Naive thymus-derived CD8-positive, alpha-beta T cell (primary cell): ENCODE measurements at regions not wholly inside any gene's neighbourhood (a gene's known extent, or its start where the extent isn't known, plus 50 kb on each side); places are given as distances from the start of the nearest gene placed in this dataset.

Experiments
- ATAC-seq, 2 donors: fragments of 150-1000 bp; cut with Tn5 transposase in 1 of 2; sonication (Bioruptor Pico), chemical (Tn5 transposase) in 1 of 2; 1 replicate in 1 of 2; 2 replicates in 1 of 2; pipeline ENCODE4 v1.10.0; 2021; ENCODE audit warnings: mild to moderate bottlenecking in 2 of 2, moderate library complexity in 2 of 2
- POLR2A ChIA-PET: fragments of 350-600 bp; sonication (Branson Sonifier 250); formaldehyde crosslinking; loops from one replicate; lab custom pipeline; 2021; ENCODE audit warnings: antibody characterized with exemption; lab: Charles Lee
- DNase-seq, 10 donors: peaks; one replicate each; pipeline versions ENCODE4 v3.0.0 to v3.0.0-alpha.2; 2020 to 2022
- H3K27ac Mint-ChIP-seq, 10 donors: one replicate each; pipeline ENCODE4 v1.8.0; 2020 to 2022; ENCODE audit warnings: mild to moderate bottlenecking in 10 of 10, mixed read lengths in 10 of 10, moderate library complexity in 4 of 10, inconsistent platforms in 1 of 10
- H3K27me3 Mint-ChIP-seq, 5 donors: one replicate each; pipeline ENCODE4 v1.8.0; 2021 to 2022; ENCODE audit warnings: mixed read lengths in 5 of 5
- H3K36me3 Mint-ChIP-seq, 3 donors: one replicate each; pipeline ENCODE4 v1.8.0; 2020 to 2022; ENCODE audit warnings: mixed read lengths in 3 of 3, mild to moderate bottlenecking in 2 of 3, inconsistent platforms in 1 of 3
- H3K4me1 Mint-ChIP-seq, 4 donors: one replicate each; pipeline ENCODE4 v1.8.0; 2021 to 2022; ENCODE audit warnings: mixed read lengths in 4 of 4
- H3K4me3 Mint-ChIP-seq, 10 donors: one replicate each; pipeline ENCODE4 v1.8.0; 2020 to 2022; ENCODE audit warnings: mild to moderate bottlenecking in 10 of 10, mixed read lengths in 10 of 10, moderate library complexity in 6 of 10, inconsistent platforms in 1 of 10
- H3K9me3 Mint-ChIP-seq, 9 donors: one replicate each; pipeline ENCODE4 v1.8.0; 2020 to 2022; ENCODE audit warnings: mixed read lengths in 9 of 9, mild to moderate bottlenecking in 3 of 9, inconsistent platforms in 1 of 9, moderate library complexity in 1 of 9

- peaks cover 0 to 23% (median 11%) of the 10 kb centered on the region in 9 donors for H3K9me3 Mint-ChIP-seq
- DNase-seq = no peak
- no peak overlapping the region for H3K4me3 Mint-ChIP-seq
- peaks cover 0 to 5% (median 0%) of the 10 kb centered on the region in 4 donors for H3K4me1 Mint-ChIP-seq
- ATAC-seq = no peak
- no peaks in the 10 kb centered on the region for H3K27me3 Mint-ChIP-seq
- H3K27ac Mint-ChIP-seq = no peak overlapping the region
- peaks cover 0 to 8% (median 4%) of the 10 kb centered on the region in 3 donors for H3K36me3 Mint-ChIP-seq
- POLR2A ChIA-PET = no interaction called here
Observed at GRCh38 chr12:19830446-19830845, 391.2 kb downstream of the AEBP2 start.

GRCh38 chr12:19833775-19834501 lies 394.6 kb downstream of the AEBP2 start:
- POLR2A ChIA-PET = no interaction called here

GRCh38 chr12:19834592-19834991 lies 395.3 kb downstream of the AEBP2 start:
- H3K36me3 Mint-ChIP-seq = peaks cover 0 to 5% (median 0%) of the 10 kb centered on the region in 3 donors
- POLR2A ChIA-PET = no interaction called here
- no peak overlapping the region for H3K4me3 Mint-ChIP-seq
- H3K27ac Mint-ChIP-seq = no peak overlapping the region
- ATAC-seq (no peak), DNase-seq (no peak)
- no peaks in the 10 kb centered on the region for H3K27me3 Mint-ChIP-seq
- H3K4me1 Mint-ChIP-seq = peaks cover 0 to 5% (median 0%) of the 10 kb centered on the region in 4 donors
- H3K9me3 Mint-ChIP-seq = peaks cover 0 to 7% (median 2%) of the 10 kb centered on the region in 9 donors

More at GRCh38 chr12:19833775-19834501, 394.6 kb downstream of the AEBP2 start:
- H3K27ac Mint-ChIP-seq = no peak overlapping the region
- peaks cover 0 to 5% (median 0%) of the 10 kb centered on the region in 3 donors for H3K36me3 Mint-ChIP-seq
- no peak overlapping the region for H3K4me3 Mint-ChIP-seq
- no peaks in the 10 kb centered on the region for H3K27me3 Mint-ChIP-seq
- H3K9me3 Mint-ChIP-seq = peaks cover 0 to 7% (median 2%) of the 10 kb centered on the region in 9 donors
- peaks cover 0 to 5% (median 0%) of the 10 kb centered on the region in 4 donors for H3K4me1 Mint-ChIP-seq
- ATAC-seq = no peak
- DNase-seq = peak in 1 of 10 donors; percentile 1

- DNase-seq (no peak), ATAC-seq (no peak)
- POLR2A ChIA-PET = no interaction called here
- Mint-ChIP-seq H3K27me3 (peaks cover 0 to 2% (median 0%) of the 10 kb centered on the region in 5 donors), H3K4me3 (no peak overlapping the region), H3K36me3 (peaks cover 0 to 5% (median 0%) of the 10 kb centered on the region in 3 donors), H3K9me3 (peaks cover 0 to 7% (median 2%) of the 10 kb centered on the region in 9 donors), H3K27ac (no peak overlapping the region), H3K4me1 (peaks cover 0 to 5% (median 0%) of the 10 kb centered on the region in 4 donors)
Observed at GRCh38 chr12:19836056-19836455, 396.8 kb downstream of the AEBP2 start.

- Mint-ChIP-seq H3K9me3 (peaks cover 0 to 7% (median 2%) of the 10 kb centered on the region in 9 donors), H3K4me1 (peaks cover 0 to 5% (median 0%) of the 10 kb centered on the region in 4 donors), H3K36me3 (peaks cover 0 to 5% (median 0%) of the 10 kb centered on the region in 3 donors), H3K27me3 (peaks cover 0 to 2% (median 0%) of the 10 kb centered on the region in 5 donors), H3K27ac (no peak overlapping the region), H3K4me3 (no peak overlapping the region)
- no peak for DNase-seq
- POLR2A ChIA-PET = no interaction called here
- ATAC-seq = no peak
Observed at GRCh38 chr12:19836456-19836855, 397.2 kb downstream of the AEBP2 start.

- DNase-seq (no peak), ATAC-seq (no peak)
- Mint-ChIP-seq H3K27ac (no peak overlapping the region), H3K4me1 (peaks cover 0 to 5% (median 0%) of the 10 kb centered on the region in 4 donors), H3K27me3 (peaks cover 0 to 2% (median 0%) of the 10 kb centered on the region in 5 donors), H3K36me3 (peaks cover 0 to 5% (median 0%) of the 10 kb centered on the region in 3 donors), H3K4me3 (no peak overlapping the region), H3K9me3 (peaks cover 0 to 7% (median 2%) of the 10 kb centered on the region in 9 donors)
- POLR2A ChIA-PET = no interaction called here
Observed at GRCh38 chr12:19837543-19837942, 398.3 kb downstream of the AEBP2 start.

GRCh38 chr12:19841451-19841850 lies 402.2 kb downstream of the AEBP2 start:
- ATAC-seq (no peak), DNase-seq (no peak)
- Mint-ChIP-seq H3K4me3 (no peak overlapping the region), H3K36me3 (peaks cover 0 to 1% (median 0%) of the 10 kb centered on the region in 3 donors), H3K27ac (no peak overlapping the region), H3K9me3 (peaks cover 0 to 2% (median 0%) of the 10 kb centered on the region in 9 donors), H3K27me3 (peaks cover 0 to 2% (median 0%) of the 10 kb centered on the region in 5 donors), H3K4me1 (peaks cover 0 to 1% (median 0%) of the 10 kb centered on the region in 4 donors)
- POLR2A ChIA-PET = no interaction called here

GRCh38 chr12:19842116-19842515 lies 402.8 kb downstream of the AEBP2 start:
- Mint-ChIP-seq H3K4me1 (peaks cover 0 to 2% (median 0%) of the 10 kb centered on the region in 4 donors), H3K4me3 (no peak overlapping the region), H3K27ac (no peak overlapping the region), H3K27me3 (peaks cover 0 to 2% (median 0%) of the 10 kb centered on the region in 5 donors), H3K9me3 (peaks cover 0 to 2% (median 0%) of the 10 kb centered on the region in 9 donors), H3K36me3 (peaks cover 0 to 1% (median 0%) of the 10 kb centered on the region in 3 donors)
- ATAC-seq = no peak
- DNase-seq = no peak
- POLR2A ChIA-PET = no interaction called here

GRCh38 chr12:19844224-19844623 lies 404.9 kb downstream of the AEBP2 start:
- POLR2A ChIA-PET = no interaction called here
- peaks cover 0 to 2% (median 0%) of the 10 kb centered on the region in 5 donors for H3K27me3 Mint-ChIP-seq
- DNase-seq = no peak
- peaks cover 0 to under 1% (median 0%) of the 10 kb centered on the region in 9 donors for H3K9me3 Mint-ChIP-seq
- H3K36me3 Mint-ChIP-seq = peaks cover 0 to 1% (median under 1%) of the 10 kb centered on the region in 3 donors
- ATAC-seq = no peak
- peaks cover 0 to 4% (median 0%) of the 10 kb centered on the region in 4 donors for H3K4me1 Mint-ChIP-seq
- H3K4me3 Mint-ChIP-seq = no peak overlapping the region
- no peak overlapping the region for H3K27ac Mint-ChIP-seq

- H3K4me3 Mint-ChIP-seq = no peak overlapping the region
- DNase-seq (no peak), ATAC-seq (no peak)
- peaks cover 0 to 4% (median 0%) of the 10 kb centered on the region in 4 donors for H3K4me1 Mint-ChIP-seq
- H3K36me3 Mint-ChIP-seq = peaks cover 0 to 8% (median 1%) of the 10 kb centered on the region in 3 donors
- peaks cover 0 to 5% (median 0%) of the 10 kb centered on the region in 5 donors for H3K27me3 Mint-ChIP-seq
- POLR2A ChIA-PET = no interaction called here
- H3K27ac Mint-ChIP-seq = no peak overlapping the region
- H3K9me3 Mint-ChIP-seq = peaks cover 0 to 10% (median 6%) of the 10 kb centered on the region in 9 donors
Observed at GRCh38 chr12:19846574-19846973, 407.3 kb downstream of the AEBP2 start.

GRCh38 chr12:19847294-19848059 lies 408.2 kb downstream of the AEBP2 start:
- peaks cover 0 to 5% (median 0%) of the 10 kb centered on the region in 5 donors for H3K27me3 Mint-ChIP-seq
- peaks cover 0 to 4% (median 0%) of the 10 kb centered on the region in 4 donors for H3K4me1 Mint-ChIP-seq
- H3K4me3 Mint-ChIP-seq = peak overlapping the region in 1 of 10 donors; percentile 1
- peaks cover 0 to 10% (median 8%) of the 10 kb centered on the region in 9 donors for H3K9me3 Mint-ChIP-seq
- peaks cover 0 to 8% (median 1%) of the 10 kb centered on the region in 3 donors for H3K36me3 Mint-ChIP-seq
- ATAC-seq (no peak), DNase-seq (no peak)
- H3K27ac Mint-ChIP-seq = peak overlapping the region in 1 of 10 donors; percentile 1
- POLR2A ChIA-PET = no interaction called here

- no peak for DNase-seq
- no peak for ATAC-seq
- no peak overlapping the region for H3K4me3 Mint-ChIP-seq
- H3K4me1 Mint-ChIP-seq = peaks cover 0 to 4% (median 0%) of the 10 kb centered on the region in 4 donors
- H3K36me3 Mint-ChIP-seq = peaks cover 0 to 8% (median 1%) of the 10 kb centered on the region in 3 donors
- peaks cover 0 to 10% (median 8%) of the 10 kb centered on the region in 9 donors for H3K9me3 Mint-ChIP-seq
- POLR2A ChIA-PET = no interaction called here
- H3K27ac Mint-ChIP-seq = peak overlapping the region in 1 of 10 donors; percentile 42
- peaks cover 0 to 5% (median 0%) of the 10 kb centered on the region in 5 donors for H3K27me3 Mint-ChIP-seq
Observed at GRCh38 chr12:19848421-19848820, 409.1 kb downstream of the AEBP2 start.
